DOHH2 (cell line): ENCODE measurements at regions not wholly inside any gene's neighbourhood (a gene's known extent, or its start where the extent isn't known, plus 50 kb on each side); places are given as distances from the start of the nearest gene placed in this dataset.

Experiments
- EZH2phosphoT487 ChIP-seq: fragments of 200-600 bp; sonication (generic); IDR thresholded peaks from 2 replicates; pipeline ENCODE4 v1.6.1; 2017; ENCODE audit warnings: borderline replicate concordance, mild to moderate bottlenecking, antibody characterized with exemption, low read length, moderate library complexity, mixed read lengths
- TF ChIP-seq, protein P1 (sequence below): fragments of 200-600 bp; sonication (generic); IDR thresholded peaks from one replicate; pipeline ENCODE4 v1.5.1; 2014; ENCODE audit warnings: antibody characterized with exemption, mild to moderate bottlenecking, low read depth, low read length; ENCODE audit not compliant: poor library complexity, severe bottlenecking

- TF ChIP-seq, protein P1, sequence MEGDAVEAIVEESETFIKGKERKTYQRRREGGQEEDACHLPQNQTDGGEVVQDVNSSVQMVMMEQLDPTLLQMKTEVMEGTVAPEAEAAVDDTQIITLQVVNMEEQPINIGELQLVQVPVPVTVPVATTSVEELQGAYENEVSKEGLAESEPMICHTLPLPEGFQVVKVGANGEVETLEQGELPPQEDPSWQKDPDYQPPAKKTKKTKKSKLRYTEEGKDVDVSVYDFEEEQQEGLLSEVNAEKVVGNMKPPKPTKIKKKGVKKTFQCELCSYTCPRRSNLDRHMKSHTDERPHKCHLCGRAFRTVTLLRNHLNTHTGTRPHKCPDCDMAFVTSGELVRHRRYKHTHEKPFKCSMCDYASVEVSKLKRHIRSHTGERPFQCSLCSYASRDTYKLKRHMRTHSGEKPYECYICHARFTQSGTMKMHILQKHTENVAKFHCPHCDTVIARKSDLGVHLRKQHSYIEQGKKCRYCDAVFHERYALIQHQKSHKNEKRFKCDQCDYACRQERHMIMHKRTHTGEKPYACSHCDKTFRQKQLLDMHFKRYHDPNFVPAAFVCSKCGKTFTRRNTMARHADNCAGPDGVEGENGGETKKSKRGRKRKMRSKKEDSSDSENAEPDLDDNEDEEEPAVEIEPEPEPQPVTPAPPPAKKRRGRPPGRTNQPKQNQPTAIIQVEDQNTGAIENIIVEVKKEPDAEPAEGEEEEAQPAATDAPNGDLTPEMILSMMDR = no peak
- no peak for TF ChIP-seq EZH2phosphoT487
Observed at GRCh38 chr11:93032580-93032979, 63.1 kb downstream of the MTNR1B start.
